Mammary epithelial cell (primary cell): ENCODE measurements at regions not wholly inside any gene's neighbourhood (a gene's known extent, or its start where the extent isn't known, plus 50 kb on each side); places are given as distances from the start of the nearest gene placed in this dataset.

Source experiments
- CTCF ChIP-seq, 2 donors: IDR thresholded peaks in 1 of 2; conservative IDR thresholded peaks in 1 of 2; 2 replicates each; pipeline ENCODE4 v1.5.1; 2011 to 2012; ENCODE audit warnings: inconsistent platforms in 2 of 2, low read length in 2 of 2, mild to moderate bottlenecking in 2 of 2, control low read depth in 1 of 2, low read depth in 1 of 2; ENCODE audit not compliant: insufficient read depth in 1 of 2; ENCODE audit errors: extremely low read depth in 1 of 2
- EZH2 ChIP-seq: IDR thresholded peaks from 2 replicates; pipeline ENCODE4 v1.6.1; 2012; ENCODE audit warnings: low read length, inconsistent platforms, borderline replicate concordance

- no peak for TF ChIP-seq CTCF (conservative IDR thresholded peaks at IDR 0.05 in 1 of 2, IDR thresholded peaks at IDR 0.05 in 1 of 2; ENCODE audit: extremely low read depth in 1 of 2, insufficient read depth in 1 of 2, low read depth in 1 of 2, low read length in 2 of 2)
- TF ChIP-seq EZH2 = no peak
Observed at GRCh38 chr6:20319520-20320357, 81.9 kb upstream of the E2F3 start.
